ENCODE measurements at regions not wholly inside any gene's neighbourhood (a gene's known extent, or its start where the extent isn't known, plus 50 kb on each side); places are given as distances from the start of the nearest gene placed in this dataset.

DNA sequence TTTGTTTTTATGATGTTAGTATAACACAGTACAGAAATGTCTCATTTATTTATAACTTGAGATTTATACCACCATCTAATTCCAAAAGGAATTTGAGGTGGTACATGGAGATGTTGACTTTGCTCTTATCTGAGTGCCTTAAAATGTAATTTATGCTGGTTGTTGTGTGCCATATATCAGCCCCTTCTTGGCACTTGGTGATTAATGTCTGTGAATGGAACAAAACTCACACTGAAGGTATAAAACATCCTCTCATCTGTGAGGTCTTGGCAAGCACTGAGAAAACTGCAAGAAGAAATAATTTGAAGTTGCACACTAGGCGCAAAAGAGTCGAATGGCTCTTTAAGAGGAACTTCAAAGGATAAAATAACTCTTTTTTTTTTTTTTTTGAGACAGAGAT lies 240.4 kb downstream of the B3GLCT start:
- H3K27me3 Mint-ChIP-seq (ENCODE audit: low read depth in 3 of 3) = peaks cover 3 to 18% (median 6%) of the 10 kb centered on the region in 3 donors

DNA sequence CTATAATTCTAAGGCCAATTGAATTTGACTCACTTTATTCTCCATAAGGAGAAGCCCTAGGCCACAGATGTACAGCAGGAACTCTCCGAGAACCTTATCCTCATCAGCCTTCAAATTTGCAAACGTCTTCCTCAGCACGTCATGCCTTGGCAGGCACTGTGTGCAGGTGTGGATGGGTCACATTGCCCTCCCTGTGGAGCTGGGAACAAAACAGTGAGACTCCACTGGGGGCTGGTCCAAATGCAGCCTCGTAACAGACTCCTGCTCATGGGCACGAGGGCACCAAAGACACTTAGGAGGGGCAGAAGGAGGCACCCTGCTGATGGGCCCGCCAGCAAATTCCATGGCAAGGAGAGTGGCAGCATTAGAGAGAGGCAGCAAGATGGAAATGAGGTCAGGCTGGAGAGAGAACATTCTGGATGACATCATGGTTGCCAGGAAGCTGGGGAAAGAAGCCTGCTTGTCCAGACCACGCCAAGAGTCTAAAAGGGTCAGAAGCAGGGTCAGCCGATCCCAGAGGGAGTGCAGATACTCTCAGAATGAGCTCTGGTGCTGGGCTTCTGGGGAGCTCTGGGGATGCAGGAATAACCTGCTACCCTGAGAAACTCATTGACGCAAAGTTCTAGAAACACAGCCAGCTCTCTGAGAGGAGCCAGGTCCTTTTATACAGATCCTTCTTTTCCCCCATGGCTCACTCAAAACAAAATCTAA lies 242.2 kb downstream of the B3GLCT start:
- TF ChIP-seq, protein P1, sequence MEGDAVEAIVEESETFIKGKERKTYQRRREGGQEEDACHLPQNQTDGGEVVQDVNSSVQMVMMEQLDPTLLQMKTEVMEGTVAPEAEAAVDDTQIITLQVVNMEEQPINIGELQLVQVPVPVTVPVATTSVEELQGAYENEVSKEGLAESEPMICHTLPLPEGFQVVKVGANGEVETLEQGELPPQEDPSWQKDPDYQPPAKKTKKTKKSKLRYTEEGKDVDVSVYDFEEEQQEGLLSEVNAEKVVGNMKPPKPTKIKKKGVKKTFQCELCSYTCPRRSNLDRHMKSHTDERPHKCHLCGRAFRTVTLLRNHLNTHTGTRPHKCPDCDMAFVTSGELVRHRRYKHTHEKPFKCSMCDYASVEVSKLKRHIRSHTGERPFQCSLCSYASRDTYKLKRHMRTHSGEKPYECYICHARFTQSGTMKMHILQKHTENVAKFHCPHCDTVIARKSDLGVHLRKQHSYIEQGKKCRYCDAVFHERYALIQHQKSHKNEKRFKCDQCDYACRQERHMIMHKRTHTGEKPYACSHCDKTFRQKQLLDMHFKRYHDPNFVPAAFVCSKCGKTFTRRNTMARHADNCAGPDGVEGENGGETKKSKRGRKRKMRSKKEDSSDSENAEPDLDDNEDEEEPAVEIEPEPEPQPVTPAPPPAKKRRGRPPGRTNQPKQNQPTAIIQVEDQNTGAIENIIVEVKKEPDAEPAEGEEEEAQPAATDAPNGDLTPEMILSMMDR (IDR thresholded peaks at IDR 0.05) = no peak
- no peak overlapping the region for H3K27ac ChIP-seq (ENCODE audit: low read depth in 1 of 2, low read length in 2 of 2)
- Mint-ChIP-seq H3K9me3 (peaks cover 0 to 3% (median 0%) of the 10 kb centered on the region in 7 donors), H3K27me3 (ENCODE audit: low read depth in 3 of 3) (peaks cover 3 to 17% (median 5%) of the 10 kb centered on the region in 3 donors), H3K4me3 (no peak overlapping the region), H3K36me3 (no peaks in the 10 kb centered on the region), H3K4me1 (no peaks in the 10 kb centered on the region), H3K27ac (no peak overlapping the region)
- H3K27me3 ChIP-seq (ENCODE audit: control insufficient read depth in 2 of 2, insufficient read depth in 2 of 2, low read length in 2 of 2) = no peaks in the 10 kb centered on the region
- no peak overlapping the region for H3K4me3 ChIP-seq (replicated peaks in 1 of 3; ENCODE audit: low read depth in 2 of 3, low read length in 3 of 3)
- intact Hi-C loops (cut with micrococcal nuclease) = no loop called here
- no peak overlapping the region for H3K4me2 ChIP-seq (replicated peaks; ENCODE audit: extremely low read depth, low read length, poor library complexity, severe bottlenecking)
- no peak for DNase-seq
- no peak overlapping the region for H3K9ac ChIP-seq (ENCODE audit: insufficient read depth, low read length, poor library complexity, severe bottlenecking)
- H2AFZ ChIP-seq (ENCODE audit: insufficient read depth, low read depth, low read length, poor library complexity, severe bottlenecking) = no peak overlapping the region
- no peaks in the 10 kb centered on the region for H3K79me2 ChIP-seq (ENCODE audit: insufficient read depth, low read length)
- no peaks in the 10 kb centered on the region for H4K20me1 ChIP-seq (ENCODE audit: insufficient read depth, low read length)
- H3K9me3 ChIP-seq (replicated peaks in 1 of 2; ENCODE audit: control insufficient read depth in 1 of 2, insufficient read depth in 1 of 2, low read length in 2 of 2) = no peaks in the 10 kb centered on the region
- 90% methylated on average over 7 of the region's 9 CpGs for WGBS (ENCODE audit: insufficient coverage)
- H3K4me1 ChIP-seq (ENCODE audit: control insufficient read depth in 1 of 2, insufficient read depth in 2 of 2, low read length in 2 of 2) = no peaks in the 10 kb centered on the region
- no peaks in the 10 kb centered on the region for H3K36me3 ChIP-seq (replicated peaks in 1 of 2; ENCODE audit: control insufficient read depth in 1 of 2, insufficient read depth in 2 of 2, low read length in 2 of 2)

More for the DNA sequence above, 240.4 kb downstream of the B3GLCT start:
- no peak overlapping the region for H3K27ac Mint-ChIP-seq
- no peaks in the 10 kb centered on the region for H3K9me3 ChIP-seq (replicated peaks in 1 of 2; ENCODE audit: control insufficient read depth in 1 of 2, insufficient read depth in 1 of 2, low read length in 2 of 2)
- 100% methylated on average over 2 of the region's 2 CpGs for WGBS (ENCODE audit: insufficient coverage)
- no peaks in the 10 kb centered on the region for H3K4me1 Mint-ChIP-seq
- H3K4me3 ChIP-seq (replicated peaks in 1 of 3; ENCODE audit: low read depth in 2 of 3, low read length in 3 of 3) = no peak overlapping the region
- H3K27ac ChIP-seq (ENCODE audit: low read depth in 1 of 2, low read length in 2 of 2) = no peak overlapping the region
- H3K36me3 Mint-ChIP-seq = no peaks in the 10 kb centered on the region
- no peak overlapping the region for H3K4me3 Mint-ChIP-seq
- H3K27me3 ChIP-seq (ENCODE audit: control insufficient read depth in 2 of 2, insufficient read depth in 2 of 2, low read length in 2 of 2) = no peaks in the 10 kb centered on the region
- H3K79me2 ChIP-seq (ENCODE audit: insufficient read depth, low read length) = no peaks in the 10 kb centered on the region
- no peaks in the 10 kb centered on the region for H3K4me1 ChIP-seq (ENCODE audit: control insufficient read depth in 1 of 2, insufficient read depth in 2 of 2, low read length in 2 of 2)
- H3K36me3 ChIP-seq (replicated peaks in 1 of 2; ENCODE audit: control insufficient read depth in 1 of 2, insufficient read depth in 2 of 2, low read length in 2 of 2) = no peaks in the 10 kb centered on the region
- no peak for DNase-seq
- no peak overlapping the region for H3K9ac ChIP-seq (ENCODE audit: insufficient read depth, low read length, poor library complexity, severe bottlenecking)
- no peak overlapping the region for H3K4me2 ChIP-seq (replicated peaks; ENCODE audit: extremely low read depth, low read length, poor library complexity, severe bottlenecking)
- no peak overlapping the region for H2AFZ ChIP-seq (ENCODE audit: insufficient read depth, low read depth, low read length, poor library complexity, severe bottlenecking)
- H4K20me1 ChIP-seq (ENCODE audit: insufficient read depth, low read length) = no peaks in the 10 kb centered on the region
- H3K9me3 Mint-ChIP-seq = peaks cover 0 to 4% (median 0%) of the 10 kb centered on the region in 7 donors
- intact Hi-C loops (cut with micrococcal nuclease) = no loop called here
- TF ChIP-seq, protein P1 (IDR thresholded peaks at IDR 0.05) = no peak
